Esophagus (tissue), 2 donors: ENCODE measurements at regions not wholly inside any gene's neighbourhood (a gene's known extent, or its start where the extent isn't known, plus 50 kb on each side); places are given as distances from the start of the nearest gene placed in this dataset.

Experiments used
- H3K27ac ChIP-seq, 2 donors: one replicate each; pipeline ENCODE4 v1.5.1; 2013; ENCODE audit warnings: low read depth in 2 of 2, mild to moderate bottlenecking in 2 of 2, inconsistent platforms in 1 of 2, low read length in 1 of 2, moderate library complexity in 1 of 2
- H3K27me3 ChIP-seq, 2 donors: one replicate each; pipeline ENCODE4 v1.6.1; 2013; ENCODE audit warnings: low read length in 2 of 2, control low read depth in 1 of 2, mild to moderate bottlenecking in 1 of 2; ENCODE audit not compliant: insufficient read depth in 2 of 2, control insufficient read depth in 1 of 2
- H3K36me3 ChIP-seq, 2 donors: one replicate each; pipeline ENCODE4 v1.6.1; 2013; ENCODE audit warnings: low read length in 1 of 2; ENCODE audit not compliant: control insufficient read depth in 2 of 2, insufficient read depth in 2 of 2
- H3K4me1 ChIP-seq, 2 donors: one replicate each; pipeline ENCODE4 v1.6.1; 2013; ENCODE audit warnings: low read length in 1 of 2; ENCODE audit not compliant: control insufficient read depth in 2 of 2, insufficient read depth in 2 of 2
- H3K4me3 ChIP-seq, 2 donors: one replicate each; pipeline ENCODE4 v1.5.1; 2013; ENCODE audit warnings: low read length in 2 of 2, mild to moderate bottlenecking in 2 of 2, low read depth in 1 of 2, moderate library complexity in 1 of 2
- H3K9me3 ChIP-seq, 2 donors: one replicate each; pipeline ENCODE4 v1.6.1; 2013; ENCODE audit warnings: mild to moderate bottlenecking in 2 of 2, low read depth in 1 of 2, low read length in 1 of 2, moderate library complexity in 1 of 2; ENCODE audit not compliant: control insufficient read depth in 2 of 2, insufficient read depth in 1 of 2
- WGBS, 2 donors: extraction: QIAGEN DNeasy Blood & Tissue Kit; methylation state at CpG; one replicate each; pipeline ENCODE4 v1.1.7; 2013; 5-methylcytosine and 5-hydroxymethylcytosine counted together
- donor health status: healthy with polysubstance abuse.
- donor health status: Bipolar disorder and iron deficiency.

GRCh38 chr16:79790854-79791253 lies 190.3 kb upstream of the MAF start:
- Histone ChIP-seq H3K27me3 (no peaks in the 10 kb centered on the region), H3K9me3 (no peaks in the 10 kb centered on the region), H3K4me3 (no peak overlapping the region), H3K4me1 (peaks cover 0 to 5% of the 10 kb centered on the region in 2 donors), H3K27ac (peak overlapping the region in 1 of 2 donors; percentile 9), H3K36me3 (no peaks in the 10 kb centered on the region)
- 79 to 84% methylated on average over 6 of the region's 6 CpGs for WGBS, 2 donors

GRCh38 chr16:79788949-79789348 lies 188.4 kb upstream of the MAF start:
- Histone ChIP-seq H3K4me1 (peaks cover 0 to 4% of the 10 kb centered on the region in 2 donors), H3K9me3 (no peaks in the 10 kb centered on the region), H3K27ac (peak overlapping the region in 1 of 2 donors; percentile 4), H3K36me3 (no peaks in the 10 kb centered on the region), H3K4me3 (no peak overlapping the region), H3K27me3 (no peaks in the 10 kb centered on the region)
- WGBS, 2 donors = 60 to 68% methylated on average over 5 of the region's 5 CpGs

DNA sequence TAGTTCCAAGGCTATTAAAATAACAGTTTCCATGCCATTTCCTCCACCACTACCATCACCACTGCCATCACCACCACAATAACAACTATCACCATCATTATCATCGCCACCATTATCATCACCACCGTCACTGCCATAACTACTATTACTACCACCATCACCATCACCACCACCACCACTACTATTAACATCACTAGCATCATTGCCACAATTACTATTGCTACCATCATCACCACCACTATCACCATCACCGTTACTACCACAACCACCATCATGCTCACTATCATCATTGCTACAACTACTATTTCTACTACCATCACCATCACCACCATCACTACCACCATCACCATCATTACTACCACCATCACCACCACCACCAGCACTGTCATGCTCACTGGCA lies 185.9 kb upstream of the MAF start:
- no peaks in the 10 kb centered on the region for H3K9me3 ChIP-seq
- peaks cover 0 to 4% of the 10 kb centered on the region in 2 donors for H3K4me1 ChIP-seq
- WGBS, 2 donors = 98 to 100% methylated on average over 3 of the region's 3 CpGs
- H3K27me3 ChIP-seq = no peaks in the 10 kb centered on the region
- no peak overlapping the region for H3K27ac ChIP-seq
- no peaks in the 10 kb centered on the region for H3K36me3 ChIP-seq
- H3K4me3 ChIP-seq = no peak overlapping the region

DNA sequence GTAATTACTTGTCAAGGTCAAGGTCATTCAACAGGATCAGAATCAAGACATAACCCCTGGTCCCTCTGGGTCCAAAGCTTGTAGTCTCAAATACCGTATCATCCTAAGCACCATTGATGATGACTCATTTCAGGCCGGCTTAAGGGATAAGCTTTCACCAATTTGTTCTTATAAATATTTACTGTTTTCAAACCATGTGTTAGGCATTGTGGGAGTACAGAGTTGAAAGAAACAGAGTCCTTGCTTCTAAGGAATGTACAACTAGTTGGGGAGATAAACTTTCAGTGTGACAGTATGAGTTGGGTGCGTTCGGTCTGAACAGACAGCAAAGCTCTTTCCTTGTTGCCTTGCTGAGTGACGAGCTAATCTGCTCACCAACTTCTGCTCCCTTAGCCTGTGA lies 183.5 kb upstream of the MAF start:
- 56 to 65% methylated on average over 5 of the region's 5 CpGs for WGBS, 2 donors
- Histone ChIP-seq H3K36me3 (no peaks in the 10 kb centered on the region), H3K27ac (no peak overlapping the region), H3K4me1 (no peaks in the 10 kb centered on the region), H3K27me3 (no peaks in the 10 kb centered on the region), H3K9me3 (no peaks in the 10 kb centered on the region), H3K4me3 (no peak overlapping the region)

- Histone ChIP-seq H3K27ac (no peak overlapping the region), H3K4me1 (peaks cover 0 to 5% of the 10 kb centered on the region in 2 donors), H3K36me3 (no peaks in the 10 kb centered on the region), H3K4me3 (no peak overlapping the region), H3K27me3 (no peaks in the 10 kb centered on the region), H3K9me3 (no peaks in the 10 kb centered on the region)
Observed at GRCh38 chr16:79777679-79778078, 177.1 kb upstream of the MAF start.

GRCh38 chr16:79776243-79776847 lies 175.8 kb upstream of the MAF start:
- H3K36me3 ChIP-seq = no peaks in the 10 kb centered on the region
- H3K27ac ChIP-seq = peak overlapping the region; percentile 73 to 74
- H3K9me3 ChIP-seq = no peaks in the 10 kb centered on the region
- no peaks in the 10 kb centered on the region for H3K27me3 ChIP-seq
- peaks cover 0 to 5% of the 10 kb centered on the region in 2 donors for H3K4me1 ChIP-seq
- WGBS, 2 donors = 39 to 51% methylated on average over 4 of the region's 4 CpGs
- H3K4me3 ChIP-seq = no peak overlapping the region

- 81 to 87% methylated on average over 3 of the region's 3 CpGs for WGBS, 2 donors
- no peaks in the 10 kb centered on the region for H3K9me3 ChIP-seq
- H3K27me3 ChIP-seq = no peaks in the 10 kb centered on the region
- H3K27ac ChIP-seq = no peak overlapping the region
- no peak overlapping the region for H3K4me3 ChIP-seq
- no peaks in the 10 kb centered on the region for H3K36me3 ChIP-seq
- H3K4me1 ChIP-seq = peaks cover 0 to 13% of the 10 kb centered on the region in 2 donors
Observed at GRCh38 chr16:79772784-79773183, 172.2 kb upstream of the MAF start.

DNA sequence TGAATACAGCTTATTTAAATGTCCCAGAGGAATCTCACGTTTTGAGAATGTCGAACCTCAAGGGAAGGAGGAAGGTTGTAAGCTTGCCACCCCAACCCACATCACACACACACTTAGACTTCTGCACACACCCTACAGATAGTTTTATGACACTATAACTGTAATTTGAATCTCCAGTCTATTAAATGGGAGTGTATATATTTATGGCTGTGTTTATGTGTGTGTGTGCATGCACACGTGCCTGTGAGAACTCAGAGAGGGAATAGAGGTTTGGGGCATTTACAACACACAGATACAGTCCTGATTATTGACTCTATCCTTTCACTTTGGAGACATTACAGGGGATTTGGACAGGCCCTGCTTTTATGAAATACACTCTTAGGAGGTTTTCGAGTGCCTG lies 171.5 kb upstream of the MAF start:
- WGBS, 2 donors = 83 to 87% methylated on average over 4 of the region's 4 CpGs
- H3K27ac ChIP-seq = no peak overlapping the region
- peaks cover 0 to 13% of the 10 kb centered on the region in 2 donors for H3K4me1 ChIP-seq
- no peaks in the 10 kb centered on the region for H3K9me3 ChIP-seq
- no peaks in the 10 kb centered on the region for H3K27me3 ChIP-seq
- no peak overlapping the region for H3K4me3 ChIP-seq
- H3K36me3 ChIP-seq = no peaks in the 10 kb centered on the region

DNA sequence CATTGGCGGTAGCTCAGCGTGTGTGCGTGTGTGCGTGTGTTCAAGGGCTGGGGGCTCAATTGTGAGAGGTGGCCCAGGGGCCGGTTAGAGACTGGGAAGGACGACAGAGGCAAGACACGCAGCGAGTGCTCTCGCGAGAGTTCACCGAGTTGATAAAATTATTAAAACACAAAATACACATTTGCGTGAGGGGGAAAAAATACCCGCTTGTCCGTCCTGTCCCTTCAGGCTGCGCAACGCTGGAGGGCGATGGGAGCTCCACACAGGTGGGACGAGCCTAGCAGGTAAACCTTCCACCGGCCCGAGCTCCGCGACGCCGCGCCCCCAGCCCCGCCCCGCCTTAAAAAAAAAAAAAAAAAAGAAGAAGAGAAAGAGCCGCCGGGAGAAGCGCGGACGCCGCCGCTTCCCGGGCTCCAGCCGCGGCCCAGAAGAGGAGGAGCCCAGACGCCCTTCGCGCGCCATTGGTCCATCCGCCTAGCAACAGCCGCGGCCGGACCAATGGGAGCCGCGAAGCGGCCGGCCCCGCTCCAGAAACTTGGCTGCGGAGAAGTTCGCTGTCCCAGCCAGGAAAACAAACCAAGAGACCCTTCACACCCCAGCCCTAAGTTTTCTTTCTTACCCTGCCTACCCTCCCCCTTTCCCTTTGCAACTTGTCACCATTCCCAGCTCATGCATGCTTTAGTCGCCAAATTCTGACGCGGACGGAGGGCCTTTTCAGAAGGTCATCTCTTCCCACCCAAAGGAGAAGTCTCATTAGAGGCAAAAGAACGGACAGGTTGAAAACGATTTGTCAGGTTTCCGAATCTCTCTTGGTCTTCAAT lies 169.9 kb upstream of the MAF start:
- Histone ChIP-seq H3K36me3 (no peaks in the 10 kb centered on the region), H3K27me3 (no peaks in the 10 kb centered on the region), H3K27ac (peak overlapping the region; percentile 91 to 94), H3K4me1 (peaks cover 0 to 8% of the 10 kb centered on the region in 2 donors), H3K4me3 (peak overlapping the region; percentile 54 to 59), H3K9me3 (no peaks in the 10 kb centered on the region)
- 1% methylated on average over 43 to 59 of the region's 59 CpGs for WGBS, 2 donors

DNA sequence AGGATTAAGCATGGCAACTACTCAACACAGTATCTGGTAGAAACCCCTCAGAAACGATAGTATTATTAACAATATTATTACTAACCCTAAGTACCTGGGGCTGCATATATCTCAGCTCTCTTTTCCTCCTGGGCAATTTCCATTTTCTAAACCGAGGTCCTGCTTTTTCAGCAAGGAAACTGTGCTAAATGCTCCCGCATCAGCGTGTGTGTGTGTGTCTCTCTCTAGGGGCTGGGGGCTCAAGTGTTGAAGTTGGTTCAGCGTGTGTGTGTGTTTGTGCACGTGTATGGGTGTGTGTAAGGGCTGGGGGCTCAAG lies 169.3 kb upstream of the MAF start:
- no peaks in the 10 kb centered on the region for H3K27me3 ChIP-seq
- peaks cover 0 to 8% of the 10 kb centered on the region in 2 donors for H3K4me1 ChIP-seq
- WGBS, 2 donors = 11 to 30% methylated on average over 6 of the region's 6 CpGs
- no peaks in the 10 kb centered on the region for H3K36me3 ChIP-seq
- peak overlapping the region; percentile 91 to 94 for H3K27ac ChIP-seq
- H3K9me3 ChIP-seq = no peaks in the 10 kb centered on the region
- peak overlapping the region; percentile 54 to 59 for H3K4me3 ChIP-seq
